ENCODE measurements at regions not wholly inside any gene's neighbourhood (a gene's known extent, or its start where the extent isn't known, plus 50 kb on each side); places are given as distances from the start of the nearest gene placed in this dataset.

GRCh38 chr2:213233438-213234330 lies 50.6 kb upstream of the SPAG16 start:
- TF ChIP-seq KLF10 (tag by site-specific recombination; IDR thresholded peaks at IDR 0.05): no peak
- TF ChIP-seq, protein P1, sequence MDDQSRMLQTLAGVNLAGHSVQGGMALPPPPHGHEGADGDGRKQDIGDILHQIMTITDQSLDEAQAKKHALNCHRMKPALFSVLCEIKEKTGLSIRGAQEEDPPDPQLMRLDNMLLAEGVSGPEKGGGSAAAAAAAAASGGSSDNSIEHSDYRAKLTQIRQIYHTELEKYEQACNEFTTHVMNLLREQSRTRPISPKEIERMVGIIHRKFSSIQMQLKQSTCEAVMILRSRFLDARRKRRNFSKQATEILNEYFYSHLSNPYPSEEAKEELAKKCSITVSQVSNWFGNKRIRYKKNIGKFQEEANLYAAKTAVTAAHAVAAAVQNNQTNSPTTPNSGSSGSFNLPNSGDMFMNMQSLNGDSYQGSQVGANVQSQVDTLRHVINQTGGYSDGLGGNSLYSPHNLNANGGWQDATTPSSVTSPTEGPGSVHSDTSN (CRISPR knock-in tag; IDR thresholded peaks at IDR 0.05): no peak
